ENCODE measurements at regions not wholly inside any gene's neighbourhood (a gene's known extent, or its start where the extent isn't known, plus 50 kb on each side); places are given as distances from the start of the nearest gene placed in this dataset.

DNA sequence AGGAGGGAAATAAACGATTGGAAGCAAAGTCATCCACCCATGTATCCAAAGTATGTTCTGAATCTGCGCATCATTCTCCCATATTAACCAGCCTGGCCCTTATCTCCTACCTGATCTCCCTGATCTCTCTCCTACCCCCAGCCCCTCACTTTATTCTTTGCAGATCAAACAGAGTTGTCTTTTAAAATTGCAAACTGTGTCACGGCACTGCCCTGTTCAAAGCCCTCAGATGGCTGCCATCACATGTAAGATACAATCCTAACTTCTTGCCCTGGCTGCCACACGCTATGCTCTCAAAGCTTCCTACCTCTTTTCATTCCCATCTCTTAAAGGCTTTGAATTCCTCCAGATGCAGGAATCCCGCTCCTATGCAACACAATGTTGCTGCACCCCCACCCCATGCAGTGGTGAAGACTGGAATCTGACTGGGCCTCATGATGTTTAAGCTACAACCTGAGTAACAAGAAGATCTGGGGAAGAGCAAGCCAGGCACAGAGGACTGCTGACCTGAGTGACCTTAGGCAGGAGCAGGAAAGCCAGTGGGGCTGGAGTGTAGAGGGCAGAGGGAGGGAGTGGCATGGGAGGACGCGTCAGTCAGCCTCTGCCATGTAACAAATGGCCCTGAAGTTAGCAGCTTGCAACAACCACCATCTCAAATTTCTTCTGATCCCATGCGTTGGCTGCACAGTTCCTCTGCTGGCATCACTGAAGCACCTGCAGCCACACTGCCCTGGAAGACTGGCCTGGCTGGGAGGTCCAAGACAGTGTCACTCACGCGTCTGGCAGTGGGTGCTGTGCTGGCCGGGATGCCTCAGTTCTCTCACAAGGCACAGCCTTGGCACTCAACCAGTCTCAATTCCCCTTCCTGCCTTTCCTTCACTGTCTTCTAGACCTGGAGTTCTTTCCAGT, 382.8 kb downstream of the BCL11B start:
- Histone ChIP-seq H3K4me3 (ENCODE audit: low read depth in 1 of 5, low read length in 5 of 5) (no peak overlapping the region), H3K9me3 (ENCODE audit: control insufficient read depth in 5 of 5, low read length in 5 of 5) (peaks cover 0 to 9% (median 0%) of the 10 kb centered on the region in 5 donors), H3K36me3 (ENCODE audit: control insufficient read depth in 5 of 5, insufficient read depth in 5 of 5, low read length in 5 of 5) (no peaks in the 10 kb centered on the region), H3K27me3 (ENCODE audit: control insufficient read depth in 5 of 5, insufficient read depth in 4 of 5, low read length in 5 of 5) (peaks cover 0 to 6% (median 4%) of the 10 kb centered on the region in 5 donors), H3K4me1 (ENCODE audit: control insufficient read depth in 5 of 5, insufficient read depth in 5 of 5, low read length in 5 of 5) (no peaks in the 10 kb centered on the region), H3K9ac (ENCODE audit: low read length in 5 of 5) (no peak overlapping the region), H3K27ac (ENCODE audit: low read depth, low read length) (no peak overlapping the region)

DNA sequence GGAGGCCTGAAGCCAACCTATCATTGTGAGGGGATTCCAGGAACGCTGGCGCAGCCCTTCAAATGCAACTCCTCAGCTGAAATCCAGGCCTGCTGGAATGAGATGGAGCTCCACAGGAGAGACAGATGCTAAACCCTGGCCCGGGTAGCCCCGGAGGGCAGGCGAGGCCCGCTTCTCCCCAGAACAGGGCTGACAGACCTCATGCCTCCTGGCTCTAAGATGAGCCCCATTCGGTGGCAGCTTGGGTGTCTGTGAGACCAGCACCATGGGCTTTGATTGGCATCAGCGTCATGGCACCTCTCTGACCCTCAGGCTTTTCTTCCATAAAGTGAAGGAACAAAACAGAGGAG, 382.2 kb downstream of the BCL11B start:
- H3K27ac ChIP-seq (ENCODE audit: low read depth, low read length), result no peak overlapping the region
- no peaks in the 10 kb centered on the region for H3K4me1 ChIP-seq (ENCODE audit: control insufficient read depth in 5 of 5, insufficient read depth in 5 of 5, low read length in 5 of 5)
- no peak overlapping the region for H3K4me3 ChIP-seq (ENCODE audit: low read depth in 1 of 5, low read length in 5 of 5)
- peaks cover 0 to 5% (median 0%) of the 10 kb centered on the region in 5 donors for H3K9me3 ChIP-seq (ENCODE audit: control insufficient read depth in 5 of 5, low read length in 5 of 5)
- H3K36me3 ChIP-seq (ENCODE audit: control insufficient read depth in 5 of 5, insufficient read depth in 5 of 5, low read length in 5 of 5), result no peaks in the 10 kb centered on the region
- H3K27me3 ChIP-seq (ENCODE audit: control insufficient read depth in 5 of 5, insufficient read depth in 4 of 5, low read length in 5 of 5), result peaks cover 0 to 6% (median 4%) of the 10 kb centered on the region in 5 donors
- H3K9ac ChIP-seq (ENCODE audit: low read length in 5 of 5), result no peak overlapping the region

DNA sequence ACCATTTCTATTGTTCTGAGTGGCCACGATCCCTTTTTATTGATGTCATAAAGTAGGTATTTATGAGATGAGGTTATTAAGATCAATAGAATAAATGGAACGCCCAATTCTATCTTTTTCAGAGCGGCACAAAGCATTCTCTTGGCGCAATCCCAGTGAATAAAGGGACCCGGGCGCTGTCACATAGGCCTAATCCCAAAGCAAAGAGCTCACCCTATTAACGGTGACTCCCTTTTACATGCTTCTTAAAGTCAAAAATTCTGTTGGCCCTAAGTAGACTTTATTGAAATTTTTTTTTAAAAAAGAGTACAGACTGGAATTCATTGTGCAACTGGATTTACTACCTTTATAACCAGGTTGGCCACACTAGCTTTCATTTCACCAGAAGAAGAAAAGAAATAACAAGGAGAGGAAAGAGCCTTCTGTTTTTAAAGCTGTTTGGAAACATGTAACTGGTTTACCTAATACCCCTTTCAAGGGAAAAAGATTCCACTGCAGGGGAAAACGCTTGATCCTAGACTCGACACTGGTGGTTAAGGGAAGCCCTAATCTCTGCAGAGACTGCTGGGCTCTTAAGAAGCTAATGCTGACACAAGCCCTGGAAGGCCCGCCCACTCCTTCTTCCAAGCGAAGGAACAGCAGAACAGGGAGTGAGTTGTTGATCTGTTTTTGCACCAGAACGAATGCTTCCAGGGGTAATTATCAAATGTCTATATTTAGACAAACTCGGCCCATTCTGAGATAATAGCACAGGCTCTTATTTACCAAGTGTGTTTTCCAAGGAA, 381.2 kb downstream of the BCL11B start:
- Histone ChIP-seq H3K9ac (ENCODE audit: low read length in 5 of 5) (no peak overlapping the region), H3K4me3 (ENCODE audit: low read depth in 1 of 5, low read length in 5 of 5) (no peak overlapping the region), H3K9me3 (ENCODE audit: control insufficient read depth in 5 of 5, low read length in 5 of 5) (peaks cover 0 to 5% (median 0%) of the 10 kb centered on the region in 5 donors), H3K4me1 (ENCODE audit: control insufficient read depth in 5 of 5, insufficient read depth in 5 of 5, low read length in 5 of 5) (no peaks in the 10 kb centered on the region), H3K36me3 (ENCODE audit: control insufficient read depth in 5 of 5, insufficient read depth in 5 of 5, low read length in 5 of 5) (no peaks in the 10 kb centered on the region), H3K27ac (ENCODE audit: low read depth, low read length) (no peak overlapping the region), H3K27me3 (ENCODE audit: control insufficient read depth in 5 of 5, insufficient read depth in 4 of 5, low read length in 5 of 5) (peaks cover 0 to 6% (median 4%) of the 10 kb centered on the region in 5 donors)

DNA sequence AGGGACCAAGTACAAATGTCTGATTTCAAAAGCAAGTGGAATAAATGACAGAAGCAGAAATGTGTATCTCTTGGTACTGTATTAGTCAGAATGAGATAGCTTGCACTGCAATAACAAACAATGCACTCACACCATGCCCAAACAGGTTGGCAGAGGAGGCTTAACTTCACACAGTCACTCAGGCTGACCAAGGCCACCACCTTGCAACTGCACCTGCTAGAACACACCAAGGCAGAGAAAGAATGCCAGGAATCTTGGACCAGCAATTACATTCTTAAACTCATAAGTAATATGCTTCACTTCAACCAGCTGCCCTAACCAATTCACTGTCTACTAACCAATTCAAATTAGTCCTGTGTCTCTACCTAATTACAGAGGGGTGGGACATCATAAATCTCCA, 378.3 kb downstream of the BCL11B start:
- Histone ChIP-seq H3K9me3 (ENCODE audit: control insufficient read depth in 5 of 5, low read length in 5 of 5) (peaks cover 0 to 5% (median 0%) of the 10 kb centered on the region in 5 donors), H3K27me3 (ENCODE audit: control insufficient read depth in 5 of 5, insufficient read depth in 4 of 5, low read length in 5 of 5) (peaks cover 0 to 6% (median 0%) of the 10 kb centered on the region in 5 donors), H3K36me3 (ENCODE audit: control insufficient read depth in 5 of 5, insufficient read depth in 5 of 5, low read length in 5 of 5) (no peaks in the 10 kb centered on the region), H3K4me3 (ENCODE audit: low read depth in 1 of 5, low read length in 5 of 5) (no peak overlapping the region), H3K4me1 (ENCODE audit: control insufficient read depth in 5 of 5, insufficient read depth in 5 of 5, low read length in 5 of 5) (no peaks in the 10 kb centered on the region), H3K9ac (ENCODE audit: low read length in 5 of 5) (no peak overlapping the region), H3K27ac (ENCODE audit: low read depth, low read length) (no peak overlapping the region)

GRCh38 chr14:98894600-98894999, 377.4 kb downstream of the BCL11B start:
- no peaks in the 10 kb centered on the region for H3K9me3 ChIP-seq (ENCODE audit: control insufficient read depth in 5 of 5, low read length in 5 of 5)
- H3K4me1 ChIP-seq (ENCODE audit: control insufficient read depth in 5 of 5, insufficient read depth in 5 of 5, low read length in 5 of 5), result no peaks in the 10 kb centered on the region
- H3K4me3 ChIP-seq (ENCODE audit: low read depth in 1 of 5, low read length in 5 of 5), result no peak overlapping the region
- H3K27ac ChIP-seq (ENCODE audit: low read depth, low read length), result no peak overlapping the region
- H3K27me3 ChIP-seq (ENCODE audit: control insufficient read depth in 5 of 5, insufficient read depth in 4 of 5, low read length in 5 of 5), result peaks cover 0 to 7% (median 3%) of the 10 kb centered on the region in 5 donors
- H3K9ac ChIP-seq (ENCODE audit: low read length in 5 of 5), result no peak overlapping the region
- H3K36me3 ChIP-seq (ENCODE audit: control insufficient read depth in 5 of 5, insufficient read depth in 5 of 5, low read length in 5 of 5), result no peaks in the 10 kb centered on the region

GRCh38 chr14:98896449-98896848, 375.5 kb downstream of the BCL11B start:
- Histone ChIP-seq H3K4me3 (ENCODE audit: low read depth in 1 of 5, low read length in 5 of 5) (no peak overlapping the region), H3K27ac (ENCODE audit: low read depth, low read length) (no peak overlapping the region), H3K4me1 (ENCODE audit: control insufficient read depth in 5 of 5, insufficient read depth in 5 of 5, low read length in 5 of 5) (no peaks in the 10 kb centered on the region), H3K36me3 (ENCODE audit: control insufficient read depth in 5 of 5, insufficient read depth in 5 of 5, low read length in 5 of 5) (no peaks in the 10 kb centered on the region), H3K27me3 (ENCODE audit: control insufficient read depth in 5 of 5, insufficient read depth in 4 of 5, low read length in 5 of 5) (peaks cover under 1 to 11% (median 3%) of the 10 kb centered on the region in 5 donors), H3K9me3 (ENCODE audit: control insufficient read depth in 5 of 5, low read length in 5 of 5) (no peaks in the 10 kb centered on the region), H3K9ac (ENCODE audit: low read length in 5 of 5) (no peak overlapping the region)

DNA sequence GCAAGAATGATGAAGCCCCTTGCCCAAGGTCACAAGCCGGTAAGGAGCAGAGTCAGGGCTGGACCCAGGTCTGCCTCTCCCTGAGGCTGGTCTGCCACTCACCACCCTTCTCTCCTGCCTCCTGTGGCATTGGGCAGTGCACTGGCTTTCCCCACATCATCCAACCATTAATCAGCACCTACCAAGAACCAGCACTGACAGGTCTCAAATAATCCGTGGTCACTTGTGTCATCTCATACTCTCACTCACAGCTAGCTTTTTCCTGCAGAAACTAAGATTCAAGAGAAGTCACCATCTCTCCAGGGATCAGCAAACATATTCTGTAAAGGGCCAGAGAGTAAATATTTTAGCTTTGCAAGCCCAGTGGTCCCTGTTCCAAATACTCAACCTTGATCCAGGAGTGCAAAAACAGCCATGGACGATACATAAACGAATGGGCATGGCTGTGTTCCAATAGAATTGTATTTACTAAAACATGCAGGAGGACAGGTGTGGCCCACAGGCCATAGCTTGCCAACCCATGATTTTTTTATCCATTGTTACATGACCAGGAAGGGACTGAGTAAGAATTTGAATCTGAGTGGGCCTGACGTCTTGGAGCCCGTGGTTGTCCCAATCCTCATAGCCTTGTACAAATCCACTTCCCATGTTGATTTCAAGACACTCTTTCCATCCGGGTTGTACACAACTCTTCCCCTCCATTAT, 374.2 kb downstream of the BCL11B start:
- Histone ChIP-seq H3K9ac (ENCODE audit: low read length in 5 of 5) (no peak overlapping the region), H3K9me3 (ENCODE audit: control insufficient read depth in 5 of 5, low read length in 5 of 5) (no peaks in the 10 kb centered on the region), H3K4me1 (ENCODE audit: control insufficient read depth in 5 of 5, insufficient read depth in 5 of 5, low read length in 5 of 5) (no peaks in the 10 kb centered on the region), H3K27me3 (ENCODE audit: control insufficient read depth in 5 of 5, insufficient read depth in 4 of 5, low read length in 5 of 5) (peaks cover 0 to 11% (median 3%) of the 10 kb centered on the region in 5 donors), H3K27ac (ENCODE audit: low read depth, low read length) (no peak overlapping the region), H3K36me3 (ENCODE audit: control insufficient read depth in 5 of 5, insufficient read depth in 5 of 5, low read length in 5 of 5) (no peaks in the 10 kb centered on the region), H3K4me3 (ENCODE audit: low read depth in 1 of 5, low read length in 5 of 5) (no peak overlapping the region)

DNA sequence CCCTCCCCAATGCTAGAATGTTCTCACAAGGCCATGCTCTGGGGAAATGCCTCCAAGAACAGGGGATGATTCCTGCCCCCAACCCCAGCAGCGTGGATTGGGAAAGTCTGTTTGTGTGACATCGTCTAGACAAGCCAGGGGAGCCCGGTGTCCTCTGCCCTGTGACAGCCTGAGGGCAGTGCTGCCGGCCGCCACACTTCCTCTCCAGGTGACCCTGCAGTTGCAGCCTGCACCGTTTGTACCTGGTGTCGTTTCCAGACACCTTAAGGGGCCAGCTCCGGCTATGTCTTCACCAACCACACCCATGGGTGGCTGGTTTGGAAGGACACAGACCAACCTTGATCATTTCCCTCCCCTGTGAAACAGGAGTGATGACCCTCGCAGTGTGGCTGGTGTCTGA, 372.6 kb downstream of the BCL11B start:
- H3K27ac ChIP-seq (ENCODE audit: low read depth, low read length), result no peak overlapping the region
- no peaks in the 10 kb centered on the region for H3K36me3 ChIP-seq (ENCODE audit: control insufficient read depth in 5 of 5, insufficient read depth in 5 of 5, low read length in 5 of 5)
- H3K4me1 ChIP-seq (ENCODE audit: control insufficient read depth in 5 of 5, insufficient read depth in 5 of 5, low read length in 5 of 5), result peaks cover 0 to 5% (median 0%) of the 10 kb centered on the region in 5 donors
- peaks cover 0 to 11% (median 3%) of the 10 kb centered on the region in 5 donors for H3K27me3 ChIP-seq (ENCODE audit: control insufficient read depth in 5 of 5, insufficient read depth in 4 of 5, low read length in 5 of 5)
- H3K4me3 ChIP-seq (ENCODE audit: low read depth in 1 of 5, low read length in 5 of 5), result no peak overlapping the region
- no peaks in the 10 kb centered on the region for H3K9me3 ChIP-seq (ENCODE audit: control insufficient read depth in 5 of 5, low read length in 5 of 5)
- no peak overlapping the region for H3K9ac ChIP-seq (ENCODE audit: low read length in 5 of 5)

- no peak overlapping the region for H3K4me3 ChIP-seq (ENCODE audit: low read depth in 1 of 5, low read length in 5 of 5)
- H3K9ac ChIP-seq (ENCODE audit: low read length in 5 of 5), result no peak overlapping the region
- H3K27me3 ChIP-seq (ENCODE audit: control insufficient read depth in 5 of 5, insufficient read depth in 4 of 5, low read length in 5 of 5), result peaks cover 0 to 11% (median 5%) of the 10 kb centered on the region in 5 donors
- no peaks in the 10 kb centered on the region for H3K9me3 ChIP-seq (ENCODE audit: control insufficient read depth in 5 of 5, low read length in 5 of 5)
- H3K4me1 ChIP-seq (ENCODE audit: control insufficient read depth in 5 of 5, insufficient read depth in 5 of 5, low read length in 5 of 5), result peaks cover 0 to 5% (median 0%) of the 10 kb centered on the region in 5 donors
- no peaks in the 10 kb centered on the region for H3K36me3 ChIP-seq (ENCODE audit: control insufficient read depth in 5 of 5, insufficient read depth in 5 of 5, low read length in 5 of 5)
- H3K27ac ChIP-seq (ENCODE audit: low read depth, low read length), result no peak overlapping the region
Measured at GRCh38 chr14:98900236-98900635, 371.8 kb downstream of the BCL11B start.

Data from subcutaneous abdominal adipose tissue (tissue), 5 donors.